ENCODE measurements at regions not wholly inside any gene's neighbourhood (a gene's known extent, or its start where the extent isn't known, plus 50 kb on each side); places are given as distances from the start of the nearest gene placed in this dataset.
"Not testable (repeated sequence)": the region's sequence is repeated elsewhere in the genome, so short reads cannot be mapped to it uniquely, and the experiment has no call there.

GRCh38 chr7:37604078-37604477 lies 79.5 kb upstream of the GPR141 start:
- no peak for DNase-seq
- Histone ChIP-seq H3K4me3 (no peak overlapping the region), H3K9me3 (no peaks in the 10 kb centered on the region), H3K36me3 (no peaks in the 10 kb centered on the region), H3K27me3 (no peaks in the 10 kb centered on the region), H3K27ac (no peak overlapping the region), H3K4me1 (no peaks in the 10 kb centered on the region)
- intact Hi-C loops (cut with DNase I; ENCODE audit: low total_unique reads): no loop called here
- no peak for TF ChIP-seq POLR2AphosphoS5 (IDR thresholded peaks at IDR 0.05)
- no peak for TF ChIP-seq POLR2A (IDR thresholded peaks at IDR 0.05)
- no peak for TF ChIP-seq CTCF (IDR thresholded peaks at IDR 0.05)
- 63 to 100% (median 69%) methylated on average over 1 of the region's 1 CpG for WGBS, 5 donors

DNA sequence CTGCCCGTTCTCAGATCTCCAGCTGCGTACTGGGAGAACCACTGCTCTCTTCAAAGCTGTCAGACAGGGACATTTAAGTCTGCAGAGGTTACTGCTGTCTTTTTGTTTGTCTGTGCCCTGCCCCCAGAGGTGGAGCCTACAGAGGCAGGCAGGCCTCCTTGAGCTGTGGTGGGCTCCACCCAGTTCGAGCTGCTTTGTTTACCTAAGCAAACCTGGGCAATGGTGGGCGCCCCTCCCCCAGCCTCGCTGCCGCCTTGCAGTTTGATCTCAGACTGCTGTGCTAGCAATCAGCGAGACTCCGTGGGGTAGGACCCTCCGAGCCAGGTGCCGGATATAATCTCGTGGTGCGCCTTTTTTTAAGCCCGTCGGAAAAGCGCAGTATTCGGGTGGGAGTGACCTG lies 66.2 kb upstream of the GPR141 start:
- H3K27me3 ChIP-seq; intact Hi-C loops (cut with DNase I; ENCODE audit: low total_unique reads); H3K4me3 ChIP-seq; H3K9me3 ChIP-seq; DNase-seq; H3K4me1 ChIP-seq; H3K36me3 ChIP-seq; H3K27ac ChIP-seq: not testable (repeated sequence)
- 63 to 90% (median 78%) methylated on average over 6 to 14 of the region's 16 CpGs for WGBS, 5 donors

DNA sequence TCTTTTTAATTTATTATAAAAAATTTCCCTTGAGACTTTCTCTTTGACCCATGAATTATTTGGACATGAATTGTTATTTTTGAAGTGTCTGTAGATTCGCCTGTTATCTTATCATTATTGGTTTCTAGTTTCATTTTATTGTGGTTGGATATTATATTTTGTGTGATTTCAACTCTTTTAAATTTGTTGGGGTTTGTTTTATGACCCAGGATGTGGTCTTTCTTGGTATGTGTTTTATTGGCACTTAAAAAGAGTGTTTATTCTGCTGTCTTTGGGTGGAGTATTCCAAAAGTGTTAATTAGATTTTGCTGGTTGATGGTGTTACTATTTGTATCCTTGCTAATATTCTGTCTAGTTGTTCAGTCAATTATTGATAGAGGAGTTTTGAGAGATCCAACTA lies 50.5 kb upstream of the GPR141 start:
- no peak for DNase-seq
- Histone ChIP-seq H3K9me3 (peaks cover 0 to 37% (median 22%) of the 10 kb centered on the region in 4 donors), H3K36me3 (no peaks in the 10 kb centered on the region), H3K4me1 (no peaks in the 10 kb centered on the region), H3K27ac (no peak overlapping the region), H3K4me3 (no peak overlapping the region), H3K27me3 (no peaks in the 10 kb centered on the region)
- intact Hi-C loops (cut with DNase I; ENCODE audit: low total_unique reads): no loop called here
- no peak for TF ChIP-seq POLR2A (IDR thresholded peaks at IDR 0.05)
- WGBS, 5 donors: 34 to 40% (median 39%) methylated on average over 1 of the region's 1 CpG
